HG03139 (cell line): ENCODE measurements at regions not wholly inside any gene's neighbourhood (a gene's known extent, or its start where the extent isn't known, plus 50 kb on each side); places are given as distances from the start of the nearest gene placed in this dataset.

Experiments used
- ATAC-seq: cut with Tn5 transposase; IDR thresholded peaks from one replicate; pipeline ENCODE4 v1.9.1; 2021; ENCODE audit not compliant: unreplicated experiment

DNA sequence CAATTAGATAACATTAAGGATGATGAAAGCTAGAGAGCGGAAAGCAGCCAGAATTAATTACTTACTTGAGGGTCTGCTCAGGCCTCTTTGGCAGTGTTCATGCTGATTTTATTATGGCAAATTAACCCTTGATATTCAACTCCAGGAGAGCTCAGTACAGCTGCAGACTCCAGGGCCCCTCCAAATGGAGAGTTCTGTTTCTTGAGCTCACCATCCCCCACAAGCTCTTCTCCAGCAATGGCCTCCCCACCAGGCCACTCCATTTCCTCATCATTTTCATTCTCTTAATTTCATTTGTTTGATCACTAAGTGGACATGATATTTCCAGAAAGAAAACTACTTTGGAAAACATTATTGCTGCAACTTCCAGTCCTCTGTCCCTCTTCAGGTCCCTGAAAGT is 513.3 kb upstream of the NOX3 start:
- ATAC-seq: no peak

DNA sequence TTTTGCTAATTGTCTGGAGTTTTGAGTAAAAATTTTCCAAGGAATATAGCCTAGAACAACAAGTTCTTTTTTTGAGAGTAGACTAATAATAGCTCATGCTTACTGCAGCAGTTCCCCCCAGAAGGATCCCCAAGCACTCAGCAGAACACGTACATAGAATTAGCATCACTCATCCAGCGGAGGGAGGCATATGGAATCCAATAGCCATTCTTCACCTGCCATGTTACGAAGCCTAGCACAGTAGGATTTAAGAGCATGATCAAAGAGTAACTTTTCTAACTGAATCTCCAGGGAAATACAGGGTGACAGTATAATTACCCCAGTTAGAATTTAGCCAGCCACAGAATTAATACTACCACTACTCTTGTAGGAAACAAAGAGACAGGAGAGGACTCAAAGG is 511.7 kb upstream of the NOX3 start:
- ATAC-seq: no peak

DNA sequence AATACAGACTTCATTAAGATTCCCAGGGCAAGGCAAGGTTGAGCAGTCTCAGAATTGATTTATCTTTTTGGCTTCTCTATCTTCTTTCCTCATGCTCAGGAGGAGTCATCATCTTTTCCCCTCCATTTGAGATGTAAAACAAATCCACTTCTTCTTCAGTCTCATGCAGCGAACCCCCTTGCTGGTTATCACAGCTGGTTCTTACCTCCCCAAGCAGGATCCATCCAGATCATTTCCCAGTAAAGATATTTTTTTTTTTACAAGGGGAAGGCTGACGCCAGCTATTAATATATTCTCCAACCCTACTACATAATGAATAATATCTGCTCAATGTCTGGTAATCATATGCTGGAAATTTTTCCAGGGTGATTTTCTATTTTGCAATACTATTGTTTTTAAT is 508.9 kb upstream of the NOX3 start:
- ATAC-seq: no peak

DNA sequence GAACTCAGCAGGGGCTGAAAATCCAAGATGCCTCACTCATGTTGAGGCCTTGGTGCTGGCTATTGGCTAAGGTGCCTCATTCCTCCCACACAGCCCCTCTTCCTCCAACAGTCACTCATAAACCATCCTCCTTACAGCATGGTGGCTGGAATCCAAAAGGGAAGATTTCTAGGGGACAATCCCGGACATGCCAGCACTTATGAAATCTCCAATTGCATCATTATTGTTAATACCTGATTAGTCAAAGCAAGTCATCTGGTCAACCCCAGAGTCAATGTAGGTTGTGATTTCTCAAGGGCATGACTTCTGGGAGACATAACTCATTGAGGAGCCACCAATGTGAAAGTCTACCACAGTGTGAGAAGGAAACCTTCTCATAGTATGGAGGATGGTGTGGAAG is 506.6 kb upstream of the NOX3 start:
- no peak for ATAC-seq

DNA sequence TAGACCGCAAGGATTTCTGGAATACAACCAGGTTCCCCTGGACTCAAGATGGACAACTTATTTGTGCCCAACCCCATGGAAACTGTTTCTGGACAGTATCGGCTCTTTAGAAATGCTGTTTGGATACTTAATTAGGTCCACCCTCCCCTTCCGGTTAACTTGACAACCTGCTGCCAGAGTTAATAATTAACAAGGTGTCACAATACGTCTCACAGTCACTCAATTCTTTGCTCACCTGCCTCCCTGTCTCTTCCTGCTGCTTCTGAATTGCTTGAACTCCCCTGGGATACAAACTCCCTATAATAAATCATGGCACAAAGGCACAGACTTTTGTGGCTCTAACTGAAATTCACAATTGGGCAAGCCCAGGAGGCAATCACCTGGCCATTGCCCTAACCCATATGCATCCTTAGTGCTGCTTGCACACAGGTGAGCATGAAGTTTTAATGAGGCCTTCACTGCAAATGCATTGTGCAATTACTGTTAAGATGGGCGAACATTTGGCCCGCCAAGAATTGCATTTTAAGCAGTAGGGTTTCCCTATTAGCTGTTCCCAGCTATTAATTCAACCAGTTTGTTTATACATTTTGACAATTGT is 504.4 kb upstream of the NOX3 start:
- no peak for ATAC-seq

DNA sequence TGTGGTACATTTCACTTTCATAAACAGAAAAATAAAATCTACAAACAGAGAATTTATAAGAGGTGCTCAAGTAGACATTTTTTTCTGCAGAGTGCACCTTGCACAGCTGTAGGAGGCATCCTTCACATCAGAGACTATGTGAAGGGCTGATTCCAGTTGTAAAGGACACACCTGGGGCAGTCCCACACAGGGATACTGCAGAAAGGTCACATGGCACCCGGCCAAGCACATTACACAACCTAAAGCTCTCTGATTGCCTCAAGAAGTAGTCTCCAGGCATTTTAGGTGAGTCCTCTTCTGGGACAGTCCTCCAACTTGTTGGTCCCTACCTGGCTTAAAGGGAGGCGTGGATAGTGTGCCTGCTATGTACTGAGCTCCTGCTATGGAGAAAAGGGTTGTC is 502.9 kb upstream of the NOX3 start:
- no peak for ATAC-seq

DNA sequence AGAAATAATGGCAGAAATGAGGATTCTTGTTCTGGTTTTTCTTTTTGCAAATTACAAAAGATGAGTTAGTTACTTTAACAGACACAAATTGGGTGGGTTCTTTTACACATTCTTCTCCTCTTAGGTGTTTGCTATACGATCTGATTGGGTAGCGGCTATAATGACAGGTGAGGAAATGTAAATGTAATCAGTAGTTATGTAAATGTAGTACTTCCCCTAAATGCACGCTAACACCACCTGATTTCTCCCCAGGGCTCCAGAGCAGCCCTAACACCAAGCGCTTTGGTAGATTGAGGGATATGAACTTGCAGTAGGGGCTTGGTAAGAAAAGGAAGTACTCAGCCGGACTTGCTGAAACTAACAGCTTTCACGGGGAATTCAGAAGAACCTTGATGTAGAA is 499.4 kb upstream of the NOX3 start:
- ATAC-seq: no peak

DNA sequence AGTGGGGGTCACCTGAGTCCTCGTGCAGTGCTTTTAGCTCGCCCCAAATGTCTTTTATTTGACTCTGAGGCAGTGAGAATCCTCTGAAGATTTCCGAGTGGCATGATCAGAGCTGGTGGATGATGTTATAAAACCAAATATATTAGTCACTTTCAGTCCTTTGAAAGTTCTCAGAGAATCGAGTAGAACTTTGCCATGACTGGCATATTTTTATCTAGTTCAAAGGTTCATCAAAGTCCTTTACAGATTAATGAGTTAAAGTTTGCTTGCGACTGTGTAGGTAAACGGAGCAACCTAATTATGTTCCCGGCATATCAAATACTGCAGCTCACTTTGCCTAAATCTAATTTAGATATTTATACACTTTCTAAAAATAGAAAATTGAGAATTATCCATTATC is 498.5 kb upstream of the NOX3 start:
- no peak for ATAC-seq

DNA sequence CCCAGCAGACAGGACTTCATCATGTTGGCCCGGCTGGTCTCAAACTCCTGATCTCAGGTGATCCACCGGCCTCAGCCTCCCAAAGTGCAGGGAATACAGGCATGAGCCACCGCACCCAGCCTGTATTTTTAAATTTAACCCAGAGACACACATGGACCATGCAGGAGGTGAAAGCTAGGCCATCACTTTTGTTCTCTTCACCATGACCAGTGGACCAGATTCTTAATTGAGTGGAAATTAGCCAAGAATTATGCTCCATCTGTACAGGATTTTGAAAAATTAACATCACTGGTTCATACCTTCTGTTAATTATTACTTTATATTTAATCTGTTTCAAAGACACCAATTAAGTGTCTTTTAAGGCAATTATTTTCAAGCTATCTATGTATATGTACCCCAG is 493.6 kb upstream of the NOX3 start:
- no peak for ATAC-seq

DNA sequence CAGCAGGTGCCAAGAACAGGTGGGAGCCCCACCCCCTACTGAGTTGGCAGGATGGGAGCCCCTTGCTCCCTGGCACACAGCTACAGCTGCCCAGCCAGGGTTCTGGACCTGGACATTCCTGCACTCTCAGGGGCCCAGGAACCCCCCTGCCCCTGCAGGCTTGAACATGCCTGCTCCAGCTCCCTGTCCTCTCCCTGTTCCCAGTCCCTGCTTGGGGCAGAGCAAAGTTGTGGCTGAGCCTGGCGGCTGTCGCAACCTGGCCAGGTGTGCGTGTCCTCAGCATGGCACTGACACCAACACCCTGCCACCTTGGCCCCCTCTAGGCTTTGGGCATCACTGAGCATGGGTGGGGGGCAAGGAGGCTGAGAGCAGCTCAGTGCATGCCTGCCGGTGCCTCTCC is 491.2 kb upstream of the NOX3 start:
- ATAC-seq: no peak

DNA sequence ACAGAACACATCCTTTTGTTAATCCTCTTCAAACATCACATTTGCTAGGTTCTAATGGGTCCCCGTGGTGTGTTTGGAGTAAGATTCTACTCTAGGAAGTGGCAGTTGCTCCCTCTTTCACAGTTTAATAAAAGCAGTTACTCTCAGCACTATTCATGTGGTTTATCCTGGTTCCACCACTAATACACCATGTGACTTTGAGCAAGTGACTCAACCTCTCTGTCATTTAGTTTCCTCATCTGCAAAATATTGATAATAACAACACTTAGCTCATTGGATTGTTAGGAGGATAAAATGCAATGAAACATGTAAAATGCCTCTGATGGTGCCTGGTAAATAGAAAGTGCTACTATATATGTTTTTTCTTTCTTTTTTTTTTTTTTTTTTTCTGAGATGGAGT is 488.0 kb upstream of the NOX3 start:
- ATAC-seq: no peak

DNA sequence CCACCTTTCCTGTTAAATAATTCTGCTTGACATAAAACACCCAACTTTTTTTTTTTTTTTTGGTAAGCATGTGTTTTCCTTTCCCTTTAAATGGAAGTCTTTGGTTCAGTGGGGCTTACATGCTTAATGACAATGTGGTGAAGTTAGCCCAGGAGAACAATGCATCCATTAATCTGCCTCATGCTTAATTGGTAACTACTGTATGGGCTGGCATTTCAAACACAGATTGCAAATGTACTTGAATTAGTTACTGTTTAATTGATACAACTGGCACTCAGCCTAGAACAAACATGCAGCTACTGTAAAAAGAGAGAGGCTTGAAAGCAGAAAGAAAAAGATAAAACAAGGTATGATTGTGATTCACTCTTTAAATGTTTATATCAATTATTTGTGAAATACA is 483.6 kb upstream of the NOX3 start:
- no peak for ATAC-seq

DNA sequence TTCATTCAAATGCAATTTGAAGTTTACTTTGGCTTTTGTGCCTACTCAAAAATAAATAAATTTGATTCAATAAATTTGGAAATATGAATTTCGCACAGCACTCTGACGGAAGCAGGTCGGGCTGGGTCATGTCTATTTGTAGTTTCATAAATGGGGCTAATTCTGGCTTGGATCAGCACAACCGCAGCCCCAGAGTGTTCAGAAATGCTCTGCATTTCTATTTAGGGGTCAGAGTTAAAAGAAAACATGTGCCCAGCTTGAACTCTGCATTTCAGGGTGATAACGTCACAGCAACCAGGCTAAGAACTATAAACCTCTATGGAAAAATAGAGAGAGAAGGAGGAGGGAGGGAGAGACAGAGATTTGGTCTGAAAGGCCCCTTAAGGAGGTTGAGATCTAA is 480.9 kb upstream of the NOX3 start:
- ATAC-seq: no peak

DNA sequence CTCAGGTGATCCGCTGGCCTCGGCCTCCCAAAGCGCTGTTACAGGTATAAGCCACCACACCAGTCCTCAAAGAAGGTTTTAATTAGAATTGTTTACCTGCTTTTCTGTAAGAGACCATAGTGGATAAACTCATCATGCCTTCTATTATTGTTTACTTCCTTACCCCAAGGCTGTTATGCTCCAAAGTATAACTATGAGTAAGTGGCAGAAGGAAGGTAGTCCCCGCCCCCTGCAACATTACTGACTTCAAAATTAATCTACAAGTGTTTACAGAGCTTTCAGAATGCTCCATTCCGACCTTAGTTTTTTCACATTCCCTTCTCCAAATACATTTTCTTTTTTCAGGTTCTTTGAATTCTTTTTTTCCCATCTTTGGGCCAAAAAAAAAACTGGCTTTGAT is 480.5 kb upstream of the NOX3 start:
- ATAC-seq: no peak

DNA sequence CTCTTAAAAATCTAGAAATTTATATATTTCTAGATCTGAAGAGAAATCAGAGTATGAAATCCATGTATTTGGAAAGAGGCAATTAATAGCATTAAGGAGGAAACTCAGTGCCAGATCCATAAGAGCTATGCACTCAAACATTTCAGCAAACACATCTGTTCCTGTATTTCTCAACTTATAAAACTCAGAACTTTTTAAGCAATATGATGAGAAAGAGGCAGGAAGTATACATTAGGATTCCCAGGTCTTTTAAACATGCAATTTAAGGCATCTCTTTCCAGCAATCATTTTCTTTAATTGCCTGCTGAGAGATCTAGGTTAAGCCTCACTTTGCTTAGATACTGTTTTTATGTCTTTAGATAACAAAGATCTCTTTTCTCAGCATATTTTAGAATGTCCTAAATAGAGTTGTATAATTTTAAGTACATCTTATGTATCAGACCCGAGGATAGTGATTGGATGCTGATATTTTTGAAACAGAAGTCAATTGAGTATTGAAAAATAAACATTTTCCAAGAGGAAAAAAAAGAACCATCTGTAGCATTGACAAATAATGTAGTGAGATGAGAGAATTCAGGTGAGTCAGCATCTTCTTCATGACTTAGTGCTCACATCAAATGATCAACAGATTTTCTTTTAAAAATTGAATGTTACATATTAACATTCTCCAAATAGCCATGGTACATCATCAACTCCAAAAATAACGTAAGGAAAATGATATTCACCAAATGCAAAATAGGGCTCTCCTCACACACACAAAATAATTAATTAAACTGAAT is 461.4 kb upstream of the NOX3 start:
- no peak for ATAC-seq

DNA sequence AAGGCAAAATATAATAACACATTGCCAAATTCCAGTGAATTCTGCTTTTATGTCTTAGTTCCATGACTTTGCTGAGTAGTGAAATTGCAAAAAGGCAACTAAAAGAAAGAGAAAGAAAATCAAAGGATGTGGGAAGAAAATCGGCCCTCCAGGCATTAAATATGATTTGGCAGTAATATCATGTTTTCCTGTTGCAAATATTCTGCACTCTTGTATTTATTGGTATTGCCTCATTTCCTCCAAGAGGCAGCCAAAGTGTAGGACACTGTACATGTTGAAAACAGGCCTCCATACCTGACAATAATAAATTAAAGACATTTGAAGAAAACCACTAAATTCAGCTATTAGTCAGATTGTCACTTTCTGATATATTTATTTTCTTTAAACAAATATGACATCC is 460.0 kb upstream of the NOX3 start:
- no peak for ATAC-seq

DNA sequence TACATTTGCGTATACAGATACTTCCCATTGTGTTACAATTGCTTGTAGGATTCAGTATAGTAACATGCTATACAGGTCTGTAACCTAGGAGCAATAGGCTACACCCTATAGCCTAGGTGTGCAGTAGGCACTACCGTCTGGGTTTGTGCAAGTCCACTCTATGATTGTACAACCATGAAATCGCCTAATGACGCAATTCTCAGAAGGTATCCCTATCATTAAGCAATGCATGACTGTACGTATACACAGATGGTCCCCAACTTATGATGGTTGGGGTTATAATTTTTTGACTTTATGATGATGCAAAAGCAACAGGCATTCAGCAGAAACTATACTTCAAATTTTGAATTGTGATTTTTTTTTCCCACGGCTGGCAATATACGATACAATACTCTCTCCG is 458.2 kb upstream of the NOX3 start:
- no peak for ATAC-seq

DNA sequence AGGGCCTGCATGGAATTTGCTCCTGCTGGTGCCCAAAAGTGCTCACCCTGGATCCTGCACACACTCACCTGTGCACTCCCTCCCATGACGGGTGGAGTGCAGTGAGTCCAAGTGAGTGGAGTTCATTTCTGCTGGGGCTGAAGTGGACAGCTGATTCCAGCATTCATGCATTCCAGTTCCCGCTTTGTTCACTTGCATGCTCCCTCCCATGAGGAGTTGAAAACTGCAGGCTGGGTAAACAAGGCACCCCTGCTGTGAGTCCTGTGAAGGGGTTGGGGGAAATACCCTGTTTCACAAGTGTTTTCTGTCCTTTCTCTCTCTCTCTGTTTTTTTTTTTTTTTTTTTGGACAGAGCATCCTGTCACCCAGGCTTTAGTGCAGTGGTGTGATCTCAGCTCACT is 454.1 kb upstream of the NOX3 start:
- no peak for ATAC-seq

DNA sequence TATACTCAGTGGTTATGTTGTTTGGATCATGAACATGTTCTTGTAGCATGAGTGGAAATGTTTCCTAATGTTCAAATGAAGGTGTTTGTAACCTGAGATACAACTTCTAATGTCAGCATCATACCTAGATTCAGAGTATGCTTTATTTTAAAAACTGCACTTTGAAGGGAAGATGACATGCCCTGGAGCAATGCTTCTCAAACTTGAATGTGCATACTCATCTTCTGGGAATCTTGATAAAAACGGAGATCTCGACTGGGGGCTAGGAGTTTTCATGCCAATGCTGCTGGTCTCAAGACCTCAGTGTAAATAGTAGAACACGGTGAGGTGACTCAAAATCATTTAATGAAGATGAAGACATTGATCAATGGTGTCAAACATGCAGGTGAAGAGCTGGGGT is 440.0 kb upstream of the NOX3 start:
- no peak for ATAC-seq

DNA sequence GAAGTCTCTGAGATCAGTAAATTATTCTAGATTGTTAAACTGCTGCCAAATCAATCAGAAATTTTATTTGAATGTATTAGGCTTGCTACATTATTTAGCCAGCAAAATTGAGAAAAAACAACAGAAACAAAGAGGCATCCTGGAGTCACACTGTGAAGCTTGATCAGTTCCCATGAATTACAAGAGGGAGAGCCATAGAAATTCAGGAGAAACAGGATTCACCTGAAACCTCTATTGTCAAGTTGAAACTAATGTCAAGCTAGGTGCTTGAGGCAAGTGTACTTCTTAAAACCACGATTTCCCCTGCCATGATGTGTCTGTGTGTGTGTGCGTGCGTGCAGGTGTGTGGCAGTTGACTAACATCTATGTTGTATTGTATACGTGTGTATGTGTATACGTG is 439.1 kb upstream of the NOX3 start:
- ATAC-seq: no peak

DNA sequence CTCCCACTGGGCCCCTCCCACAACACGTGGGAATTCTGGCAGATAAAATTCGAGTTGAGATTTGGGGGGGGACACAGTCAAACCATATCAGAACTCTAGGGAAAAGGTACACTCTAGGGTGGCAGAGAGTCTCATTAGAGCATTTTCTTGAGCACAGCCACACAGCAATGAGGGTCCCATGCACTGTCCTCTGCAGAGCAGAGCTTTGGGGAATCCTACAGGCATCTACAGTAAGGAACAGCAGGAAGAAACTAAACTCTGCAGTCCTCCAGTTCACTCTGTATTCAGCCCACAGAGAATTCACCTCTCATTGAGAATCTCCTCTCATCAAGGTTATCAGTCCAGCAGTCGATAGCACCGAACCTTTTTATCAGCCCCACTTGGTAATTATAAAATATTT is 438.6 kb upstream of the NOX3 start:
- ATAC-seq: no peak

DNA sequence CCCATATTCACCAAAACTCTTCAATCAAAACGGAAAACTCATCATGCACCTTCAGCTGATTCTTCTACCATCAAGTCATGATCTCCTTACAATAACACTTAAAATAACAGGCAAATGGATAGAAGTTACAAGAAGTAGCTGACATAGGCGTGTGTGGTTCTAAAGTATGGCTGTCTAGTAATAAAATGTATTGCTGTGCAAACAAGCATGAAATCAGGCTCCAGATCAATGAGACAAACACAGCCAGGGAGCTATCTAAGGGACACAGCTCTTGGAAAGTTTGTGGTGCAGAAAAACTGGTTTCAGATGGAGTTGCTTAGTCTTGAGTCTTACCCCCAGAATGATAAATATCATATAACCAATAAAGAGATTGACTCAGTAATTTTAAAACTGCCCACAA is 434.8 kb upstream of the NOX3 start:
- no peak for ATAC-seq

DNA sequence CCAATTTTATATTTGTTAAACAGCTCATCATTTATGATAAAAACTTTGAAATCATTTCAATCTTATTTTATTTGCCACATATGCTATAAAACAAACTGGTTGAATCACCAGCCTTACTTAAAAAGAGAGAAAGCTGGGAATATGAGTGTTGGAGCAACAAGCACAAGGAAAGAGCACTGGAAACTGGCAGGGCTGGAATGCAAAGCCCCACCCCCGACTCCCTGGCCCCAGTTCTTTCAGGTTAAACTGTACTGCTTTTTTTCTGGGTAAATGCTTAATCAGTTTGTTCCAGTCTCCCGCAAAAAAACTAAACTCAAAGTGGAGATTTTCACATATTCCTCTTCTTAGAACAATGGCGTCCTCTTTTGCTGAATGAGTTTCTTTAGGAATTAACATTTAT is 433.8 kb upstream of the NOX3 start:
- ATAC-seq: no peak
